Gastroesophageal sphincter (tissue), 4 donors: ENCODE measurements at regions not wholly inside any gene's neighbourhood (a gene's known extent, or its start where the extent isn't known, plus 50 kb on each side); places are given as distances from the start of the nearest gene placed in this dataset.
A peak's percentile ranks its signal among the peaks of the same experiment; 100 is the strongest.

ENCODE experiments used
- ATAC-seq: fragments of 150-250 bp; one replicate; pipeline ENCODE4 v1.9.1; 2016; ENCODE audit warnings: mild to moderate bottlenecking, moderate library complexity
- H3K27ac ChIP-seq, 4 donors: fragments of 200-600 bp; sonication (generic) in 3 of 4; 1 replicate in 3 of 4; 2 replicates in 1 of 4; pipeline ENCODE4 v1.5.1; 2016 to 2019
- H3K27me3 ChIP-seq: fragments of 200-600 bp; sonication (generic); one replicate; pipeline ENCODE4 v1.5.1; 2019
- H3K36me3 ChIP-seq, 2 donors: fragments of 200-600 bp; sonication (generic); one replicate each; pipeline ENCODE4 v1.5.1; 2019; ENCODE audit warnings: control low read depth in 1 of 2
- H3K4me1 ChIP-seq, 3 donors: fragments of 200-600 bp; sonication (generic); 1 replicate in 2 of 3; 2 replicates in 1 of 3; pipeline ENCODE4 v1.5.1; 2016 to 2019; ENCODE audit warnings: control low read depth in 2 of 3
- H3K4me3 ChIP-seq, 2 donors: fragments of 200-600 bp; sonication (generic); one replicate each; pipeline ENCODE4 v1.5.1; 2019; ENCODE audit warnings: mild to moderate bottlenecking in 1 of 2, moderate library complexity in 1 of 2
- H3K9me3 ChIP-seq, 3 donors: fragments of 200-600 bp; sonication (generic); one replicate each; pipeline ENCODE4 v1.5.1; 2017 to 2019; ENCODE audit warnings: control low read depth in 2 of 3
- EP300 ChIP-seq: sonication (generic); formaldehyde crosslinking; IDR thresholded peaks from one replicate; pipeline ENCODE4 v1.6.1; 2017; ENCODE audit warnings: antibody characterized with exemption, mild to moderate bottlenecking
- POLR2A ChIP-seq, 2 donors: fragments of 450-650 bp; IDR thresholded peaks; one replicate each; pipeline ENCODE4 v1.6.1; 2017; ENCODE audit warnings: antibody characterized with exemption in 2 of 2, mild to moderate bottlenecking in 2 of 2, moderate library complexity in 1 of 2
- POLR2AphosphoS5 ChIP-seq: sonication (generic); formaldehyde crosslinking; IDR thresholded peaks from one replicate; pipeline ENCODE4 v1.6.1; 2017; ENCODE audit warnings: antibody characterized with exemption
- whole genome bisulfite sequencing, 2 donors: methylation state at CpG; one replicate each; pipeline ENCODE4 v1.1.5; 2018; ENCODE audit warnings: low coverage in 1 of 2; 5-methylcytosine and 5-hydroxymethylcytosine counted together
- TF ChIP-seq, protein P1 (sequence below), 4 experiments: fragments of 200-600 bp in 2 of 4; fragments of 450-650 bp in 2 of 4; sonication (generic) in 1 of 4; IDR thresholded peaks; one replicate each; pipeline ENCODE4 v1.5.1; 2017 to 2019; ENCODE audit warnings: antibody characterized with exemption in 4 of 4, mild to moderate bottlenecking in 2 of 4, moderate library complexity in 2 of 4

DNA sequence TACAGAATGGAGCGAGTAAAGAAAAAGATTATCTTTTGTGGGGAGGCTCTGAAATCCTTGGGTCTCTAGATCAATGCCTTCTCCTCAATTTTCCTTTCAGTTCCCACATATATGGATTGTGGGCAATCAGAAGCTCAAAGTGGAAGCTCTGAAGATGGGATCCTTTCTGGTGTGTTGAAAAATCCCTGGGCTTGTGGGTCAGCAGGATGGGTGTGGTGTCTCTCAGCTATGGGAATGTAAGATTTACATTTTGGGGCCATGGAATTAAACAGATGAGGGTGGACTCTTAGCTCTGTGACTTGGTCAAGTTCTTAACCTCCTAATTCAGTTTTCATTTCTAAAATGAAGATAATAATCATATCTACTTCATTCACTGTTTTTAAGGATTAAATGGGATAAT is 231.9 kb upstream of the CA10 start:
- Histone ChIP-seq H3K4me1 (no peaks in the 10 kb centered on the region), H3K27me3 (no peaks in the 10 kb centered on the region), H3K4me3 (no peak overlapping the region), H3K27ac (no peak overlapping the region), H3K9me3 (no peaks in the 10 kb centered on the region), H3K36me3 (no peaks in the 10 kb centered on the region)
- WGBS, 2 donors = 93 to 100% methylated on average over 1 of the region's 1 CpG
- TF ChIP-seq, protein P1, sequence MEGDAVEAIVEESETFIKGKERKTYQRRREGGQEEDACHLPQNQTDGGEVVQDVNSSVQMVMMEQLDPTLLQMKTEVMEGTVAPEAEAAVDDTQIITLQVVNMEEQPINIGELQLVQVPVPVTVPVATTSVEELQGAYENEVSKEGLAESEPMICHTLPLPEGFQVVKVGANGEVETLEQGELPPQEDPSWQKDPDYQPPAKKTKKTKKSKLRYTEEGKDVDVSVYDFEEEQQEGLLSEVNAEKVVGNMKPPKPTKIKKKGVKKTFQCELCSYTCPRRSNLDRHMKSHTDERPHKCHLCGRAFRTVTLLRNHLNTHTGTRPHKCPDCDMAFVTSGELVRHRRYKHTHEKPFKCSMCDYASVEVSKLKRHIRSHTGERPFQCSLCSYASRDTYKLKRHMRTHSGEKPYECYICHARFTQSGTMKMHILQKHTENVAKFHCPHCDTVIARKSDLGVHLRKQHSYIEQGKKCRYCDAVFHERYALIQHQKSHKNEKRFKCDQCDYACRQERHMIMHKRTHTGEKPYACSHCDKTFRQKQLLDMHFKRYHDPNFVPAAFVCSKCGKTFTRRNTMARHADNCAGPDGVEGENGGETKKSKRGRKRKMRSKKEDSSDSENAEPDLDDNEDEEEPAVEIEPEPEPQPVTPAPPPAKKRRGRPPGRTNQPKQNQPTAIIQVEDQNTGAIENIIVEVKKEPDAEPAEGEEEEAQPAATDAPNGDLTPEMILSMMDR (IDR thresholded peaks at IDR 0.05) = no peak
- TF ChIP-seq POLR2A (IDR thresholded peaks at IDR 0.05) (no peak), POLR2AphosphoS5 (no peak), EP300 (no peak)
- no peak for ATAC-seq

DNA sequence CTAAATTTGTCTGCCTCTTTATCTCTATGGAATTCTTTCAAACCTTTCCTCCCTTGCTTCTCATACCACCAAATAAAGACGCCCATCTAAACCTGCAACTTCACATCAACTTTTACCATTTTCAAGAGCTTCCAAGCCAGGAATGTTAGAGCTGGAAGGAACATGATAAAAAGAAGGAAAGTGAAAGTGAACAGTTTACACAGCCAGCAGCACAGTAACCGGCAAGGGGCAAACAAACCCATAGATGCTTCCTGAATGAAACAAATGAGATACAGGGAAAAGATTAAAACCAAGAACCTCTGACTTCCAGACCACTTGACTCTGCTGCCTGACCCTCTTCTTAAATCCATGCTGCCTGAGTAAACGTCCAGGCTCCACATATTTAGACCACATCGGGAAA is 231.1 kb upstream of the CA10 start:
- Histone ChIP-seq H3K4me3 (peak overlapping the region in 1 of 2 donors; percentile 16), H3K9me3 (no peaks in the 10 kb centered on the region), H3K4me1 (no peaks in the 10 kb centered on the region), H3K36me3 (no peaks in the 10 kb centered on the region), H3K27ac (peak overlapping the region in 1 of 4 donors; percentile 15), H3K27me3 (no peaks in the 10 kb centered on the region)
- TF ChIP-seq POLR2A (IDR thresholded peaks at IDR 0.05) (no peak), EP300 (no peak), POLR2AphosphoS5 (no peak)
- TF ChIP-seq, protein P1 (IDR thresholded peaks at IDR 0.05) = no peak
- no peak for ATAC-seq
- 43 to 66% methylated on average over 3 to 4 of the region's 4 CpGs for WGBS, 2 donors

DNA sequence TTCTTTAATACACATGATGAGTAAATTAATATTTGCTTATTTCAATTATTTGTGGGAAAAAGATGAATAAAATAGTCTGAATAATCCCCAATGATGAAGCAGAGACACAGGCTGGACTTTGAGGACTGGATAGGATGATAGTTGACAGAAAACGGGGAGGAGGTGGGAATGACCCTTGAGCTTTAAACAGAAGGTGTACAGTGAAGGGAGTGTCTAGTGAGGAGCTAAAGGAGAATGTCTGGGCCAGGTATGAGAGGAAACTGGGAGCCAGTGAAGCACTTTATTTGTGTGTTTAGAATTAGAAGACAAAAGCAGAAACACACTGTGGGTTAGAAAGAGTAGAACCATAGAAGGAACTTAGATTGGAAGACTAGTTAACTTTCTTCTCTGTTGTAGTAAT is 230.4 kb upstream of the CA10 start:
- H3K36me3 ChIP-seq = no peaks in the 10 kb centered on the region
- no peaks in the 10 kb centered on the region for H3K27me3 ChIP-seq
- H3K27ac ChIP-seq = no peak overlapping the region
- TF ChIP-seq POLR2AphosphoS5 = no peak
- no peak for TF ChIP-seq POLR2A (IDR thresholded peaks at IDR 0.05)
- TF ChIP-seq EP300 = no peak
- TF ChIP-seq, protein P1 (IDR thresholded peaks at IDR 0.05) = no peak
- 53 to 75% methylated on average over 1 of the region's 1 CpG for WGBS, 2 donors
- no peak overlapping the region for H3K4me3 ChIP-seq
- no peaks in the 10 kb centered on the region for H3K9me3 ChIP-seq
- H3K4me1 ChIP-seq = no peaks in the 10 kb centered on the region
- ATAC-seq = no peak

DNA sequence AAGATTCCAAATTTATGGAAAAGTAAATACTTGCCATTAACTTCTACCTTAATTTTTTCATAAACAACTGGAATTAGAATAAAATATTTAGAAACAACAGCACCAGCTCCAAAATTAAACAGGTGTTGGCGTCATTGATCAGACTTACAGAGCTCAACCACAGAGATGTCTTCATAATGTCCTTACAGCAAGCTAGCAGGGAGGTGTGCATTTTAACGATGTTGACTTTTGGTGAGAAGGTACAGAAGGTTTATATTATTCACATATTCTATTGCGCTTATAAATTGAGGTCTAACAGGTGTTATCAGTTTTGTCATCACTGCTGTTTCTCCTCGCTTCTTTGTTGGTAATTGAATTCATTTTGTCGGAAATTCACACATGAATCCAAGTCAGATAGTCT is 226.2 kb upstream of the CA10 start:
- Histone ChIP-seq H3K4me3 (no peak overlapping the region), H3K27me3 (no peaks in the 10 kb centered on the region), H3K36me3 (no peaks in the 10 kb centered on the region), H3K27ac (no peak overlapping the region), H3K4me1 (no peaks in the 10 kb centered on the region), H3K9me3 (no peaks in the 10 kb centered on the region)
- TF ChIP-seq POLR2A (IDR thresholded peaks at IDR 0.05) (no peak), EP300 (no peak), POLR2AphosphoS5 (no peak)
- TF ChIP-seq, protein P1 (IDR thresholded peaks at IDR 0.05) = no peak
- WGBS, 2 donors = 76 to 81% methylated on average over 5 of the region's 5 CpGs
- ATAC-seq = no peak

- H3K27me3 ChIP-seq = no peaks in the 10 kb centered on the region
- H3K4me3 ChIP-seq = no peak overlapping the region
- WGBS, 2 donors = 0 to 86% methylated on average over 1 to 3 of the region's 4 CpGs
- TF ChIP-seq EP300 = no peak
- TF ChIP-seq, protein P1 (IDR thresholded peaks at IDR 0.05) = peak in 2 of 4 experiments; percentile 46 to 70
- no peaks in the 10 kb centered on the region for H3K4me1 ChIP-seq
- H3K36me3 ChIP-seq = no peaks in the 10 kb centered on the region
- H3K27ac ChIP-seq = no peak overlapping the region
- H3K9me3 ChIP-seq = no peaks in the 10 kb centered on the region
- peak; percentile 36 for ATAC-seq
Measured at GRCh38 chr17:52383493-52384100, 225.1 kb upstream of the CA10 start.
